ENCODE measurements at regions not wholly inside any gene's neighbourhood (a gene's known extent, or its start where the extent isn't known, plus 50 kb on each side); places are given as distances from the start of the nearest gene placed in this dataset.

DNA sequence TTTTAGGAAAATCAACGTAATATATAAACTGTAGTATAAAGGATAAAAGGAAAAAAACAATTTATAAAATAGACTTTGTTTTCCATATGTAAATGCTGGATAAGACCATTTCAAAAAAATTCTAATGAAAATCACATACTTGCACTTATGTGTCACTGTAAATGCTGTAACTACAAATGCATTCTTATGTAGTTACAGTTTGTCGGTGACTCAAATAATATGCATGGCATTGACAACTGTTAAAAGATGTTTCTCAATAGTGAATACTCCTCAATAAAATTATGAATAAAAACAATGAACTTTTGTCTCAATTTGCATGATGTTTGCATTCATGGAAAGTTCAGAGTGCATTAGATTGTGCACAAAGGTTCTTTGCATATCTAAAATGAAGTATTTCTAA is 614.0 kb upstream of the CHRM3 start:
- no peak overlapping the region for H3K4me3 ChIP-seq (ENCODE audit: low read depth, low read length)
- DNase-seq (ENCODE audit: low read depth) = no peak
- TF ChIP-seq CTCF (IDR thresholded peaks at IDR 0.05; ENCODE audit: insufficient read depth, low read depth, low read length, missing control alignments) = no peak

DNA sequence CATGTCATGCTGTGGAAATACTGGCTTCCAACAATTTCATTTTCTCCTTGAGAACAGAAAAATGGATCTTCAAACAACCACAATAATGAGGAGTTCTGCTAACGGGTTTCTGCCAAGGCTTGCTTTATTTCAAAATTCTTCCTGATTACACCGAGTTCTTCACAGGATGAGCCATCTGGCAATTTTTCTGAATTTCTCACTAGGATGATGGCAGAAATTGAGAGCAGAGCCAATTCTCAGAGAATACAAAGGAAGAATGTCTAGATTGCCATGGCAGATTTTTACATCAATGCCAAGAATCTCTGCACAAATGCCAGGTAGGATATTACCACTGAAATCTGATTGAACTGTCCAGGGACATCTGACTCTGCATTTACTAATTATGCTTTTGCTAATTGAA is 619.0 kb upstream of the CHRM3 start:
- no peak for DNase-seq (ENCODE audit: low read depth)
- TF ChIP-seq CTCF (IDR thresholded peaks at IDR 0.05; ENCODE audit: insufficient read depth, low read depth, low read length, missing control alignments) = no peak
- H3K4me3 ChIP-seq (ENCODE audit: low read depth, low read length) = no peak overlapping the region

- no peak overlapping the region for H3K4me3 ChIP-seq (ENCODE audit: low read depth, low read length)
- TF ChIP-seq CTCF (IDR thresholded peaks at IDR 0.05; ENCODE audit: insufficient read depth, low read depth, low read length, missing control alignments) = no peak
- no peak for DNase-seq (ENCODE audit: low read depth)
Measured at GRCh38 chr1:238764779-238765178, 621.6 kb upstream of the CHRM3 start.

DNA sequence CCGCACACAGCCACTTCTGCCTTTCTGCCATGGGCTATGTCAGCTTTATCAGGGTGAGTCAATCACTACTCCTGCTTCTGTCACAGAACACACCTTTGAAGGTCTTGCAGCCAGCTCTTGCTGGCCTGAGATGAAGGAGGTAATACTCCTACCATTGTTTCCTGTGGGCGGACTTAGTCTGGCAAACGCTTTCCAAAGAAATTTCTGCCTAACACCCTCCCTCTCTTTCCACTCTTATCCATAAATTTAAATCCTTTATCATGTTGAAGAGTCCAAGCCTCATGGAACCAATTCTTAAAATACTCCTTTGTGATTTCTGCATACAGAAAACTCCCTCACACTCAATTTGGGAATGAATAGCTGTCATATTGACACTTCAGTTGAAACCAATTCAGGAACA is 633.1 kb upstream of the CHRM3 start:
- no peak for TF ChIP-seq CTCF (IDR thresholded peaks at IDR 0.05; ENCODE audit: insufficient read depth, low read depth, low read length, missing control alignments)
- no peak overlapping the region for H3K4me3 ChIP-seq (ENCODE audit: low read depth, low read length)
- DNase-seq (ENCODE audit: low read depth) = no peak

- TF ChIP-seq CTCF (IDR thresholded peaks at IDR 0.05; ENCODE audit: insufficient read depth, low read depth, low read length, missing control alignments) = no peak
- no peak for DNase-seq (ENCODE audit: low read depth)
- no peak overlapping the region for H3K4me3 ChIP-seq (ENCODE audit: low read depth, low read length)
Measured at GRCh38 chr1:238752327-238752726, 634.0 kb upstream of the CHRM3 start.

GRCh38 chr1:238745069-238745468 is 641.3 kb upstream of the CHRM3 start:
- no peak for TF ChIP-seq CTCF (IDR thresholded peaks at IDR 0.05; ENCODE audit: insufficient read depth, low read depth, low read length, missing control alignments)
- no peak for DNase-seq (ENCODE audit: low read depth)
- no peak overlapping the region for H3K4me3 ChIP-seq (ENCODE audit: low read depth, low read length)

- no peak for TF ChIP-seq CTCF (IDR thresholded peaks at IDR 0.05; ENCODE audit: insufficient read depth, low read depth, low read length, missing control alignments)
- no peak for DNase-seq (ENCODE audit: low read depth)
- no peak overlapping the region for H3K4me3 ChIP-seq (ENCODE audit: low read depth, low read length)
Measured at GRCh38 chr1:238738892-238739291, 647.5 kb upstream of the CHRM3 start.
